ENCODE measurements at regions not wholly inside any gene's neighbourhood (a gene's known extent, or its start where the extent isn't known, plus 50 kb on each side); places are given as distances from the start of the nearest gene placed in this dataset.

GRCh38 chr21:34022627-34023335 lies 50.6 kb upstream of the MRPS6 start:
- ChIA-PET POLR2A (no interaction called here), CTCF (interaction anchor here (0.8 to 1.4 kb wide), 2 partner anchors 8 to 30 kb away, joined by 3 to 4 read pairs; no protein-coding TSS in a partner anchor)
- Mint-ChIP-seq H3K9me3 (peaks cover 7% of the 10 kb centered on the region), H3K36me3 (ENCODE audit: low read depth) (no peaks in the 10 kb centered on the region), H3K27ac (no peak overlapping the region), H3K27me3 (no peaks in the 10 kb centered on the region), H3K4me1 (peaks cover 24% of the 10 kb centered on the region), H3K4me3 (no peak overlapping the region)
- peak; percentile 26 for DNase-seq

DNA sequence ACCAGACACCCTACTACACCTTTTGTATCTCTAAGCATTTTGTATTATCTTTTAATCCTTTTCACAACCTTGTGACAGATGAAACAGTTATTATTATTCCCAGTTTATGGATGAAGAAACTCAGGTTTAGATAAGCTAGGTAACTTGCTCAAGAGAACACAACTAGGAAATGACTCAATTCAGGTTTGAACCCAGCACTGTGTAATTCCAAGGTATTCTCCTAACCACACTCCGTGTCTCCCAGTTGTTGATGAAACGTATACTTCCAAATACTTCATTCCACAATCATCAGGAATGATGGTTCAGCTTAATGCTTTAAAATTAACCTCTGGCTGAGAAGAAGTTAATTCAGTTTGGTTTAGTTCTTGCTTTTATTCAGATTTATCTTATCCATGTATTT lies 51.7 kb upstream of the MRPS6 start:
- Mint-ChIP-seq H3K27ac (no peak overlapping the region), H3K4me3 (no peak overlapping the region), H3K27me3 (no peaks in the 10 kb centered on the region), H3K4me1 (peaks cover 34% of the 10 kb centered on the region), H3K36me3 (ENCODE audit: low read depth) (peaks cover 6% of the 10 kb centered on the region), H3K9me3 (peaks cover 15% of the 10 kb centered on the region)
- ChIA-PET POLR2A (no interaction called here), CTCF (interaction anchor here (0.6 to 1.4 kb wide), 2 partner anchors 9 to 81 kb away, joined by 3 read pairs; no protein-coding TSS in a partner anchor)
- DNase-seq = no peak

DNA sequence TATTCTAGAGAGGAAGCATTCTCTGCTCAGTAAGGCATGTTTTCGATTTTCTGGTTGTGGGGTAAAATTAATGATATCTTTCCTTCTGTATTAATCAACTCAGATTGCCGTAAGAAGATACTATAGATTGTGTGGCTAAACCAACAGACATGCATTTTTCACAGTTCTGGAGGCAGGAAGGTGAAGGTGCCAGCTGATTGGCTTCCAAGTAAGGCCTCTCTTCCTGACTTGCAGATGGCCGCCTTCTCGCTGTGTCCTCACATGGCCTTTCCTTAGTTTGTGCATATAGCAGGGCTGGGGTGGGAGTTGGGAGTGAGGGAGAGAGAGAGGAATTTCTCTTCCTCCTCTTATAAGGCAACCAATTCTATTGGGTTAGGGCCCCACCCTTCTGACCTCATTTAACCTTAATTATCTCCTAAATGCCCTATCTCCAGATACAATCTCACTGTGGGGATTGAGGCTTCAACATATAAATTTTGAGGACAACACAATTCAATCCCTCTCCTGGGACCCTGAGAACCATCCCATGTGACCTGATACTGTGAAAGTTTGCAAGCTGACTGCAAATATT lies 52.3 kb upstream of the MRPS6 start:
- CTCF ChIA-PET = interaction anchor here (0.6 to 1.4 kb wide), 2 partner anchors 9 to 80 kb away, joined by 3 read pairs; no protein-coding TSS in a partner anchor
- Mint-ChIP-seq H3K9me3 (peaks cover 15% of the 10 kb centered on the region), H3K27me3 (no peaks in the 10 kb centered on the region), H3K36me3 (ENCODE audit: low read depth) (peaks cover 6% of the 10 kb centered on the region), H3K27ac (no peak overlapping the region), H3K4me1 (peaks cover 34% of the 10 kb centered on the region), H3K4me3 (no peak overlapping the region)
- DNase-seq = no peak
- POLR2A ChIA-PET = no interaction called here

DNA sequence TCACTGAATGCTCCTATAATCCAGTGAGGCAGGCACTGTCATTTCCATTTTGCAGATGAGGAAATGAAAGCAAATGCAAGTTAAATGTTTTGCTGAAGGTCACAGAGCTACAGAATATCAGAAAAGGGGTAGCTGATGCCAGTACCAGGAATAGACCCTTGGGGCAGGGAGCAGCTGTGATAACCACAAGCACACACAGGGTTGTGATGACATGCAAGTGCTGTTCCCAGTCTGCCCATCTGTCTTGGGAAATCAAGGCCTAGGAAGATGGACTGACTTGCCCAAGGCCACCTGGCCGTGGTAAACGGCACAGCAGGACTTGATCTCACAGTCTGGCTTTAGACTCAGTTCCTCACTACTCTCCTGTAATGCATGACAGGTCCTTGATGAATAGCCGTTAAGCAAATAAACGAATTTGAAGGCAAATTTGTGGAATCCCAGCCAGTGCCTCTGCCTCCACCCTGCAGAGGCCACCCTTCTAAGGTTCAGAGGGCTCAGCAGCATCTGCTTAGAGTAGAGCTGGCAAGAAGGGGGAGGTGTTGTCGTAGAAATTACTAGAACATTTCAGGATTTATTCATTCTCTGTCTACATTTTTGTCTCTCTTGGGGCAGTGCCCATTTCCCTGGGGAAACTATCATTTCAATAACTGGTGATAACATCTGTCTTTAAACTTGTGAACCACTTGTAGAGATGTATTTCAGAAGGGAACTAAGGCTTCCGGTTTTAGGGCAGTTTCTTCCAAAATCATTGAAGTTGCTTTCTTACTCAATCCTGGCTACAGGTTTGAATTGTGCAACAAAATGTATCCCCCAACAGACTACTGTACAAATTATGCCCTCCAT lies 53.2 kb upstream of the MRPS6 start:
- Mint-ChIP-seq H3K9me3 (peaks cover 22% of the 10 kb centered on the region), H3K4me1 (peaks cover 31% of the 10 kb centered on the region), H3K27ac (no peak overlapping the region), H3K4me3 (no peak overlapping the region), H3K27me3 (no peaks in the 10 kb centered on the region), H3K36me3 (ENCODE audit: low read depth) (peaks cover 15% of the 10 kb centered on the region)
- ChIA-PET CTCF (interaction anchor here (0.8 to 1.4 kb wide), 3 partner anchors 8 to 96 kb away, joined by 3 read pairs; no protein-coding TSS in a partner anchor), POLR2A (no interaction called here)
- DNase-seq = no peak

DNA sequence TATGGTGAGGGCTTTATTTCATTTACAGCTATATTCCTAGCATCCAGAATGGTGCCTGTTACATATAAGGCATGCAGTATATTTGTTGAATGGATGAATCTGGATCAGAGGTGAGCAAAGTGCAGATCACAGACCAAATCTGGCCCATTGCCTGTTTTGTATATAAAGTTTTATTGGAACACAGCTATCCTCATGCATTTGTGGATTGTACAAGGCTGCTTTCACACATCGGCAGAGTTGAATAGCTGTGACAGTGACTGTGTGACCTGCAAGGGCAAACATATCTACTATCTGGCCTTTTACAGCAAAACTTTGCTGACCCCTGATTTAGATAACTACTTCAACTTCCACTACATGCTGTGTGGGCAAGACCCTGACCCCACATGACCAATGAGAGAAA lies 54.0 kb upstream of the MRPS6 start:
- CTCF ChIA-PET = interaction anchor here (0.8 to 1.4 kb wide), 2 partner anchors 51 to 95 kb away, joined by 3 read pairs; no protein-coding TSS in a partner anchor
- no peak overlapping the region for H3K27ac Mint-ChIP-seq
- no peak for DNase-seq
- peaks cover 31% of the 10 kb centered on the region for H3K4me1 Mint-ChIP-seq
- POLR2A ChIA-PET = no interaction called here
- no peaks in the 10 kb centered on the region for H3K27me3 Mint-ChIP-seq
- no peak overlapping the region for H3K4me3 Mint-ChIP-seq
- H3K36me3 Mint-ChIP-seq (ENCODE audit: low read depth) = peaks cover 22% of the 10 kb centered on the region
- peaks cover 28% of the 10 kb centered on the region for H3K9me3 Mint-ChIP-seq

DNA sequence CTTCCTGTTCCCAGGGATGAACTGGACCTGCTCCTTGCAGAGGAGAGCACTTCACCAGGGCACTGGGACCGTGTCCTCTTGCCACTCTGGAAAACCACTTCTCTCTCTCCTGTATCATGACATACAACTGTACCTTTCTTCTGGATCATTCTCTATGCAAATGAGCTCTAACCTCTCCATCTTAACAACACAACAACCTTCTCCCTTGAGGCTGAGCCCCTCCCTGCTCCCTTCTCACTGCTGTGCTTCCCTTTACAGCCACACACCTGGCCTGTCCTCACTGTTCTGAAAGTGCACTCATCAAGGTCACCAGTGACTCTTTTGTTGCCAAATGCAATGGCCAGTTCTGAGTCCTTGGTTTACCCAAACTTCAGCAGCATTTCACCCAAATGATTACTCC lies 54.5 kb upstream of the MRPS6 start:
- H3K27me3 Mint-ChIP-seq = no peaks in the 10 kb centered on the region
- CTCF ChIA-PET = interaction anchor here (1.4 kb wide), 1 partner anchor 95 kb away, joined by 3 read pairs; no protein-coding TSS in a partner anchor
- H3K9me3 Mint-ChIP-seq = peaks cover 31% of the 10 kb centered on the region
- peaks cover 31% of the 10 kb centered on the region for H3K4me1 Mint-ChIP-seq
- DNase-seq = no peak
- no peak overlapping the region for H3K27ac Mint-ChIP-seq
- H3K36me3 Mint-ChIP-seq (ENCODE audit: low read depth) = peaks cover 27% of the 10 kb centered on the region
- POLR2A ChIA-PET = no interaction called here
- no peak overlapping the region for H3K4me3 Mint-ChIP-seq

DNA sequence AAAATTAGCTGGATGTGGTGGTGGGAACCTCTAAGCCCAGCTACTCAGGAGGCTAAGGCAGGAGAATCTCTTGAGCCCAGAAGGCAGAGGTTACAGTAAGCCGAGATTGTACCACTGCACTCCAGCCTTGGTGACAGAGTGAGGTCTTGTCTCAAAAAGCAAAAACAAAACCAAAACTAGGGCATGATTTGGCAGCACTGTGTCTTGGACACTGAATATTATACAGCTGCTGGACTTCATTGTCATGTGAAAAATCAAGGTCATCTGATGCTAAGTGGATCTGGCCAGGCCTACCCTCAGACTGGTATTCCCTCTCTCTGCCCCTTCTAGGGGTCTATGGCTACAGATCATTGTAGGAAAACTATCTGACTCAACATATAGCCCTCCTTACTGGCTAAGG lies 55.2 kb upstream of the MRPS6 start:
- peaks cover 38% of the 10 kb centered on the region for H3K9me3 Mint-ChIP-seq
- H3K4me3 Mint-ChIP-seq = no peak overlapping the region
- no peaks in the 10 kb centered on the region for H3K27me3 Mint-ChIP-seq
- peaks cover 31% of the 10 kb centered on the region for H3K4me1 Mint-ChIP-seq
- H3K27ac Mint-ChIP-seq = no peak overlapping the region
- ChIA-PET CTCF (interaction anchor here (1.4 to 2.6 kb wide), 2 partner anchors 8 to 38 kb away, joined by 3 to 7 read pairs; no protein-coding TSS in a partner anchor), POLR2A (no interaction called here)
- no peak for DNase-seq
- H3K36me3 Mint-ChIP-seq (ENCODE audit: low read depth) = peaks cover 31% of the 10 kb centered on the region

DNA sequence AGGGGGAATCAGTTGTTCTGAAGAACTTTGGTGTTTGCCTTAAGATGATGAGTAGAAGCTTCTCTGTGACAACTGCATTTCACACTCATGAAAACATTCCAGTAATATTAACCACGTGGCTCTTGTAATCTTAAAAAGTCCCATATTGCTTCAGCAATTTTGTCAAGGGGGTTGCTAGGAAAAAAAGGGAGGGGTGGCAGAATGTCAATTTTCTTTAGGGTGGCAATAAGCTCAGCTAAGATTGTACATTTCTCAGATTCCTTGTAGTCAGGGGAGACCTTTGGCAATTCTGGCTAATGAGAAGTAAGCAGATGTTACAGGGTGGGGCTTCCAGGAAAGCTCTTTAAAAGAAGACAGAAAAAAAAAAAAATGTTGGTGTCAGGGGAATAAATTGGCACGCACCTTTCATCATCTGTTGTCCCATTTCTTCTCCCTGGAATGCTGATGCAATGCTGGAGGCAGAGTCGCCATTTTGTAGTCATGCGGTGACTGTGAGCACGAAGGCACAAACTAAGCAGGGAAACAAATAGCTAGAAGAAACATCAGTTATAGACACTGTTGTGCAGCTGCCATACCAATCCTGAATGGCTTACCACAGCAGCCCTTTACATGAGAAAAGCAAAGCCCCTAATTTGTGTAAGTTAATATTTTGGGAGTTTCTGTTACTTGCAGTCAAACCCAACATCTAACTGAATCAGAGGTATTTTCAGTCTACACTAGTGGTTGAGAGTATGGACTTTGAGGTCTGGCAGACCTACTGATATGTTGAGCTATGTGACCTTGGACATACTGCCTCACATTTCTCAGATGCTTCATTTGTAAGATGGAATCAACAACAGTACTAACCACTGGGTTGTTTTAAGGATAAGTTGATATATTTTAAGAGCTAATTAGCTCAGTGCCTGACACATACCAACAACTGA lies 56.1 kb upstream of the MRPS6 start:
- peaks cover 36% of the 10 kb centered on the region for H3K36me3 Mint-ChIP-seq (ENCODE audit: low read depth)
- H3K27me3 Mint-ChIP-seq = no peaks in the 10 kb centered on the region
- H3K4me1 Mint-ChIP-seq = peaks cover 31% of the 10 kb centered on the region
- peaks cover 45% of the 10 kb centered on the region for H3K9me3 Mint-ChIP-seq
- no peak overlapping the region for H3K27ac Mint-ChIP-seq
- ChIA-PET POLR2A (no interaction called here), CTCF (interaction anchor here (0.7 to 2.6 kb wide), 5 partner anchors 9 to 70 kb away, joined by 3 to 7 read pairs (median 3); no protein-coding TSS in a partner anchor)
- no peak for DNase-seq
- no peak overlapping the region for H3K4me3 Mint-ChIP-seq

DNA sequence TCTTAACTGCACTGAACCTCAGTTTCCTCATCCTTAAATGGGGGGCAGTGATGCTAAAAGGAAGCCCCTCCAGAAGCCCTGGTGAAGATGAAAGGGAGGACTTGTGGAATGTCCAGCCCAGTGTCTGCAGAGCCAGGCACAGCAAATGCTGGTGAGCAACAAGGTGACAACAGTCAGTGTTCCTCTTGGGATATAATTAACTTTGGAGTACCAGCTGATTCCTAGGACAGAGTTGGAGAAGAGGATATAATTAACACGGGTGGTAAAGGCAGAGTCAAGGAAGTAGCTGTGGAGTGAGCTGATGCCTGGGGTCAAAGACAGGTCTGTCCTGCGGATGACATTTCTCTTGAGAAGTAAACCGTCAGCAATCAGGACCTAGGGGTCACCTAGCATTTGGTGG lies 60.7 kb upstream of the MRPS6 start:
- Mint-ChIP-seq H3K36me3 (ENCODE audit: low read depth) (peaks cover 55% of the 10 kb centered on the region), H3K27ac (no peak overlapping the region), H3K4me1 (peaks cover 18% of the 10 kb centered on the region), H3K4me3 (no peak overlapping the region), H3K27me3 (no peaks in the 10 kb centered on the region), H3K9me3 (peaks cover 58% of the 10 kb centered on the region)
- DNase-seq = no peak
- ChIA-PET CTCF (interaction anchor here (0.6 to 1.2 kb wide), 3 partner anchors 8 to 13 kb away, joined by 3 read pairs; no protein-coding TSS in a partner anchor), POLR2A (no interaction called here)

DNA sequence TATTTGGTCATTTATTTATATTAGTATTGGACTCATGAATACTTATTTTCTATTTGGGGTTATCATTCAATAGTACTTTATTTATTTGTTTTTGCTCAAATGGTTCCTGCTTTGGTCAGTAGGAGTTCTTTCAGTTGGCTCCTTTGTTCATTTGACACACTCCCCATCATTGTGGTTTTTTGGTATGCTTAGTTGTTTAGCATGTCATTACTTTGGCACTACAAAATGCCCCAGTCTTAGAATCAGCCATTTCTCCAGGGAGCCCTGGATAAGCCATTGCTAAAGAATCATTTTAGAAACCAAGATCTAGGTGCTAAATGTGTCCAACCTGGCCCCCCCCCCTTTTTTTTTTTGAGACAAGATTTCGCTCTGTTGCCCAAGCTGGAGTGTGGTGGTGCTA lies 61.7 kb upstream of the MRPS6 start:
- Mint-ChIP-seq H3K4me1 (peaks cover 13% of the 10 kb centered on the region), H3K27me3 (no peaks in the 10 kb centered on the region), H3K9me3 (peaks cover 57% of the 10 kb centered on the region), H3K36me3 (ENCODE audit: low read depth) (peaks cover 51% of the 10 kb centered on the region), H3K4me3 (no peak overlapping the region), H3K27ac (no peak overlapping the region)
- POLR2A ChIA-PET = no interaction called here
- CTCF ChIA-PET = interaction anchor here (1.0 to 1.2 kb wide), 2 partner anchors 9 to 12 kb away, joined by 3 read pairs; no protein-coding TSS in a partner anchor
- DNase-seq = no peak

GRCh38 chr21:34009193-34009592 lies 64.2 kb upstream of the MRPS6 start:
- H3K36me3 Mint-ChIP-seq (ENCODE audit: low read depth) = peaks cover 35% of the 10 kb centered on the region
- H3K27me3 Mint-ChIP-seq = no peaks in the 10 kb centered on the region
- POLR2A ChIA-PET = no interaction called here
- H3K27ac Mint-ChIP-seq = no peak overlapping the region
- H3K4me3 Mint-ChIP-seq = no peak overlapping the region
- peaks cover 13% of the 10 kb centered on the region for H3K4me1 Mint-ChIP-seq
- H3K9me3 Mint-ChIP-seq = peaks cover 48% of the 10 kb centered on the region
- CTCF ChIA-PET = interaction anchor here (0.8 to 1.2 kb wide), 3 partner anchors 62 to 95 kb away, joined by 3 to 4 read pairs (median 3); no protein-coding TSS in a partner anchor
- no peak for DNase-seq

DNA sequence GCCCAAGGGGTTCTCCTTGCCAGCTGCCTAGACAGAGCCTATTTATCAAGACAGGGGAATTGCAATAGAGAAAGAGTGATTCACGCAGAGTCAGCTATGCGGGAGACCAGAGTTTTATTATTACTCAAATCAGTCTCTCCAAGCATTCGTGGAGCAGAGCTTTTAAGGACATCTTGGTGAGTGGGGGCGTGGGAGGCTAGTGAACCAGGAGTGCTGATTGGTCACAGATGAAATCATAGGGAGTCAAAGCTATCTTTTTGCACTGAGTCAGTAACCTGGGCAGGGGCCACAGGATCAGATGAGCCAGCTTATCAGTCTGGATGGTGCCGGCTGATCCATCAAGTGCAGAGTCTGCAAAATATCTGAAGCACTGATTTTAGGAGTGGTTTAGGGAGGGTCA lies 64.8 kb upstream of the MRPS6 start:
- Mint-ChIP-seq H3K4me3 (no peak overlapping the region), H3K36me3 (ENCODE audit: low read depth) (peaks cover 30% of the 10 kb centered on the region), H3K27ac (no peak overlapping the region), H3K4me1 (peaks cover 13% of the 10 kb centered on the region), H3K9me3 (peaks cover 47% of the 10 kb centered on the region), H3K27me3 (no peaks in the 10 kb centered on the region)
- no peak for DNase-seq
- ChIA-PET POLR2A (interaction anchor here (0.5 kb wide), 1 partner anchor 63 kb away, joined by 3 read pairs; no protein-coding TSS in a partner anchor), CTCF (interaction anchor here (0.5 to 1.2 kb wide), 5 partner anchors 20 to 795 kb away, joined by 3 to 4 read pairs (median 3); no protein-coding TSS in a partner anchor)

Data from activated CD4-positive, alpha-beta T cell treated with anti-CD3 and anti-CD28 coated beads, Interleukin-2, amount 10 ng/mL, durations not matched to agents 7 days and 5 days (primary cell).